ENCODE measurements at regions not wholly inside any gene's neighbourhood (a gene's known extent, or its start where the extent isn't known, plus 50 kb on each side); places are given as distances from the start of the nearest gene placed in this dataset.

GRCh38 chr6:93685494-93685893, 266.1 kb upstream of the EPHA7 start:
- Mint-ChIP-seq H3K36me3 (ENCODE audit: low read depth) (no peaks in the 10 kb centered on the region), H3K27ac (no peak overlapping the region), H3K4me1 (ENCODE audit: low read depth) (no peaks in the 10 kb centered on the region), H3K4me3 (no peak overlapping the region), H3K9me3 (peaks cover 46% of the 10 kb centered on the region), H3K27me3 (ENCODE audit: insufficient read depth) (no peaks in the 10 kb centered on the region)
- TF ChIP-seq, protein P1, sequence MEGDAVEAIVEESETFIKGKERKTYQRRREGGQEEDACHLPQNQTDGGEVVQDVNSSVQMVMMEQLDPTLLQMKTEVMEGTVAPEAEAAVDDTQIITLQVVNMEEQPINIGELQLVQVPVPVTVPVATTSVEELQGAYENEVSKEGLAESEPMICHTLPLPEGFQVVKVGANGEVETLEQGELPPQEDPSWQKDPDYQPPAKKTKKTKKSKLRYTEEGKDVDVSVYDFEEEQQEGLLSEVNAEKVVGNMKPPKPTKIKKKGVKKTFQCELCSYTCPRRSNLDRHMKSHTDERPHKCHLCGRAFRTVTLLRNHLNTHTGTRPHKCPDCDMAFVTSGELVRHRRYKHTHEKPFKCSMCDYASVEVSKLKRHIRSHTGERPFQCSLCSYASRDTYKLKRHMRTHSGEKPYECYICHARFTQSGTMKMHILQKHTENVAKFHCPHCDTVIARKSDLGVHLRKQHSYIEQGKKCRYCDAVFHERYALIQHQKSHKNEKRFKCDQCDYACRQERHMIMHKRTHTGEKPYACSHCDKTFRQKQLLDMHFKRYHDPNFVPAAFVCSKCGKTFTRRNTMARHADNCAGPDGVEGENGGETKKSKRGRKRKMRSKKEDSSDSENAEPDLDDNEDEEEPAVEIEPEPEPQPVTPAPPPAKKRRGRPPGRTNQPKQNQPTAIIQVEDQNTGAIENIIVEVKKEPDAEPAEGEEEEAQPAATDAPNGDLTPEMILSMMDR (IDR thresholded peaks at IDR 0.05): no peak
- DNase-seq: no peak

DNA sequence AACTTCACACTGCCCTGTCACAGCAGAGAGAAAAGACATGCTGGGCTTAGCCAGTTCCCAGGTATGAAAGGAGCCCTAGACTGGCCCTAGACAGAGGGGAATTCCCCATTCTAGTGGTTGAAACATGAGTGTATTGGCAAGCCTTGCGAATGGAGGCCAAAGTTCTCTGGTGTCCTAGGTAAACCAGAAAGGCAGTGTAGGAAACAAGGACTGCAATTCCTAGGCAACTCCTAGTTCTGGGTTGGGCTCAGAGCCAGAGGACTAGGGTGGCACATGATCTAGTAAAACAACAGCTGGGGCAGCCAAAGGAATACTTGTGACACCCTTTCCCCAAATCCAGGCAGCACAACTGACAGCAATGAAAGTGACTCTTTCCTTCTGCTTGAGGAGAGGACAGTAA, 265.0 kb upstream of the EPHA7 start:
- H3K4me3 Mint-ChIP-seq: no peak overlapping the region
- TF ChIP-seq, protein P1 (IDR thresholded peaks at IDR 0.05): no peak
- H3K4me1 Mint-ChIP-seq (ENCODE audit: low read depth): no peaks in the 10 kb centered on the region
- no peak overlapping the region for H3K27ac Mint-ChIP-seq
- DNase-seq: no peak
- H3K27me3 Mint-ChIP-seq (ENCODE audit: insufficient read depth): no peaks in the 10 kb centered on the region
- no peaks in the 10 kb centered on the region for H3K36me3 Mint-ChIP-seq (ENCODE audit: low read depth)
- peaks cover 44% of the 10 kb centered on the region for H3K9me3 Mint-ChIP-seq

DNA sequence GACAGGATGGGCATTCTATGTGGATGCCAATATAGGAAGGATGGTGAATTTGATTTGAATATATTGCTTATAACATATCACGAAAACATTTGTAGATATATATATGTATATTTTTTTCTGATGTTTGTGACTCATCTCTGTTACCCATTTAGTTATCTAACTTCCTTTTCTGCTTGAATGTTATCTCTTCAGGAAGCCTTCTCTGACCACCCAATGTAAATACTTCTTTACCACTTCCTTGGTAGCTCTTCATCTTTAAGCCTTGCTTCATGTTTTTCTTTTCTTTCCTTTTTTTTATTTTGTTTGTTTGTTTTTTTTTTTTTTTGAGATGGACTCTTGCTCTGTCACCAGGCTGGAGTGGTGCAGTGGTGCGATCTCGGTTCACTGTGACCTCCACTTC, 260.5 kb upstream of the EPHA7 start:
- Mint-ChIP-seq H3K27me3 (ENCODE audit: insufficient read depth) (no peaks in the 10 kb centered on the region), H3K4me3 (no peak overlapping the region), H3K36me3 (ENCODE audit: low read depth) (no peaks in the 10 kb centered on the region), H3K4me1 (ENCODE audit: low read depth) (no peaks in the 10 kb centered on the region), H3K27ac (no peak overlapping the region), H3K9me3 (peaks cover 18% of the 10 kb centered on the region)
- TF ChIP-seq, protein P1 (IDR thresholded peaks at IDR 0.05): no peak
- no peak for DNase-seq

- Mint-ChIP-seq H3K4me3 (no peak overlapping the region), H3K4me1 (ENCODE audit: low read depth) (no peaks in the 10 kb centered on the region), H3K36me3 (ENCODE audit: low read depth) (no peaks in the 10 kb centered on the region), H3K27me3 (ENCODE audit: insufficient read depth) (no peaks in the 10 kb centered on the region), H3K9me3 (peaks cover 21% of the 10 kb centered on the region), H3K27ac (no peak overlapping the region)
- no peak for DNase-seq
- TF ChIP-seq, protein P1 (IDR thresholded peaks at IDR 0.05): no peak
Observed at GRCh38 chr6:93678841-93679454, 259.6 kb upstream of the EPHA7 start.

DNA sequence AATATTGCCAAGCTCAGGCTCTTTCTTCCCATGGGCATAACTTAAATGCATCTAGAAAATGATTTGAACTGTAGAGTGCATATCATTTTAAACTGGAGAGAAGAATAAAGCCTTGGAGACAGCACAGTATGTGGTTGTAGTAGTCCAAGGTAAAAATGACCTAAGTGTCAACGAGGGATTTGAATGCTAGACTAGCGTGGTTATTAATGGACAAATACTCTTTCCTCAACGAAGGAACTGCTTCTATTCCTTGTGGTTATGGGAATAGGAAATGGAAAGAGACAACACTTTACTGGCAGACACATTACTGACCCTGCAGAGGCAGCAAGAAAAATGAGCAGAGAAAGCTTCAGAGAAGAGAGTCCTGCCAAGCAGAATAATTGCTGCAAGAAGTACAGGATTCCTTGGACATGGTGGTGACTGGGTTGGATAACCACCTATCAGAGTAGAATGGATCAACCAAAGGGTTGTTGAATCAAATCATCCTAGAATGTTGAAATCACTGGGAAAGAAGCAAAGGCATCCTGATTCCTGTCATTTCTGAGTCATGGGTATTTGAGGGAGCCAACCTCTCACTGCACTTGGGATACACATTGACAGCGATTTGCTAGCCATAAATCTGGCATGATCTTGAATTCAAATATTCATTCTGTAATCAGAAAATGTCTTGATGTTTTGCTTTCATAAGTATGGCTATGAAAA, 258.1 kb upstream of the EPHA7 start:
- no peak for DNase-seq
- no peaks in the 10 kb centered on the region for H3K27me3 Mint-ChIP-seq (ENCODE audit: insufficient read depth)
- no peaks in the 10 kb centered on the region for H3K36me3 Mint-ChIP-seq (ENCODE audit: low read depth)
- no peaks in the 10 kb centered on the region for H3K4me1 Mint-ChIP-seq (ENCODE audit: low read depth)
- H3K9me3 Mint-ChIP-seq: peaks cover 28% of the 10 kb centered on the region
- no peak overlapping the region for H3K4me3 Mint-ChIP-seq
- H3K27ac Mint-ChIP-seq: no peak overlapping the region
- TF ChIP-seq, protein P1 (IDR thresholded peaks at IDR 0.05): no peak
